ENCODE measurements at regions not wholly inside any gene's neighbourhood (a gene's known extent, or its start where the extent isn't known, plus 50 kb on each side); places are given as distances from the start of the nearest gene placed in this dataset.

- Histone ChIP-seq H3K9me2 (replicated peaks; ENCODE audit: low read depth, low read length) (no peaks in the 10 kb centered on the region), H3K4me1 (ENCODE audit: insufficient read depth, low read length, poor library complexity, severe bottlenecking) (no peaks in the 10 kb centered on the region), H3K36me3 (ENCODE audit: insufficient read depth, low read length) (no peaks in the 10 kb centered on the region), H3K79me2 (ENCODE audit: insufficient read depth, low read length) (no peaks in the 10 kb centered on the region), H2AFZ (ENCODE audit: low read length) (no peak overlapping the region), H3K9ac (ENCODE audit: low read depth, low read length, poor library complexity, severe bottlenecking) (no peak overlapping the region), H4K20me1 (ENCODE audit: insufficient read depth, low read length, poor library complexity, severe bottlenecking) (no peaks in the 10 kb centered on the region), H3K9me3 (ENCODE audit: insufficient read depth, low read depth, low read length) (no peaks in the 10 kb centered on the region), H3K27me3 (ENCODE audit: insufficient read depth, low read length, poor library complexity, severe bottlenecking) (no peaks in the 10 kb centered on the region), H3K4me2 (ENCODE audit: low read depth, low read length, poor library complexity, severe bottlenecking) (no peak overlapping the region), H3K4me3 (ENCODE audit: low read length, poor library complexity, severe bottlenecking) (no peak overlapping the region), H3F3A (ENCODE audit: low read depth) (no peaks in the 10 kb centered on the region)
- TF ChIP-seq CTCF (conservative IDR thresholded peaks at IDR 0.05; ENCODE audit: low read length) (no peak), EZH2phosphoT487 (IDR thresholded peaks at IDR 0.05; ENCODE audit: borderline replicate concordance) (no peak)
These were observed 84.4 kb downstream of the ANKRD60 start for GRCh38 chr20:58144096-58144495.

- H4K20me1 ChIP-seq (ENCODE audit: insufficient read depth, low read length, poor library complexity, severe bottlenecking): no peaks in the 10 kb centered on the region
- H3K4me2 ChIP-seq (ENCODE audit: low read depth, low read length, poor library complexity, severe bottlenecking): no peak overlapping the region
- no peaks in the 10 kb centered on the region for H3K9me2 ChIP-seq (replicated peaks; ENCODE audit: low read depth, low read length)
- no peaks in the 10 kb centered on the region for H3K9me3 ChIP-seq (ENCODE audit: insufficient read depth, low read depth, low read length)
- no peak overlapping the region for H3K9ac ChIP-seq (ENCODE audit: low read depth, low read length, poor library complexity, severe bottlenecking)
- no peak overlapping the region for H3K4me3 ChIP-seq (ENCODE audit: low read length, poor library complexity, severe bottlenecking)
- TF ChIP-seq EZH2phosphoT487 (IDR thresholded peaks at IDR 0.05; ENCODE audit: borderline replicate concordance) (no peak), CTCF (conservative IDR thresholded peaks at IDR 0.05; ENCODE audit: low read length) (no peak)
- H3K79me2 ChIP-seq (ENCODE audit: insufficient read depth, low read length): no peaks in the 10 kb centered on the region
- no peaks in the 10 kb centered on the region for H3F3A ChIP-seq (ENCODE audit: low read depth)
- H2AFZ ChIP-seq (ENCODE audit: low read length): no peak overlapping the region
- H3K36me3 ChIP-seq (ENCODE audit: insufficient read depth, low read length): no peaks in the 10 kb centered on the region
- no peaks in the 10 kb centered on the region for H3K27me3 ChIP-seq (ENCODE audit: insufficient read depth, low read length, poor library complexity, severe bottlenecking)
- H3K4me1 ChIP-seq (ENCODE audit: insufficient read depth, low read length, poor library complexity, severe bottlenecking): no peaks in the 10 kb centered on the region
These were observed 84.9 kb downstream of the ANKRD60 start for GRCh38 chr20:58143531-58143930.

GRCh38 chr20:58142843-58143185, 85.6 kb downstream of the ANKRD60 start:
- no peaks in the 10 kb centered on the region for H3F3A ChIP-seq (ENCODE audit: low read depth)
- no peaks in the 10 kb centered on the region for H3K36me3 ChIP-seq (ENCODE audit: insufficient read depth, low read length)
- H2AFZ ChIP-seq (ENCODE audit: low read length): no peak overlapping the region
- no peaks in the 10 kb centered on the region for H3K27me3 ChIP-seq (ENCODE audit: insufficient read depth, low read length, poor library complexity, severe bottlenecking)
- H3K9me2 ChIP-seq (replicated peaks; ENCODE audit: low read depth, low read length): no peaks in the 10 kb centered on the region
- no peak for TF ChIP-seq EZH2phosphoT487 (IDR thresholded peaks at IDR 0.05; ENCODE audit: borderline replicate concordance)
- TF ChIP-seq CTCF (conservative IDR thresholded peaks at IDR 0.05; ENCODE audit: low read length): no peak
- H3K4me2 ChIP-seq (ENCODE audit: low read depth, low read length, poor library complexity, severe bottlenecking): no peak overlapping the region
- no peak overlapping the region for H3K9ac ChIP-seq (ENCODE audit: low read depth, low read length, poor library complexity, severe bottlenecking)
- H4K20me1 ChIP-seq (ENCODE audit: insufficient read depth, low read length, poor library complexity, severe bottlenecking): no peaks in the 10 kb centered on the region
- H3K9me3 ChIP-seq (ENCODE audit: insufficient read depth, low read depth, low read length): no peaks in the 10 kb centered on the region
- no peak overlapping the region for H3K4me3 ChIP-seq (ENCODE audit: low read length, poor library complexity, severe bottlenecking)
- no peaks in the 10 kb centered on the region for H3K4me1 ChIP-seq (ENCODE audit: insufficient read depth, low read length, poor library complexity, severe bottlenecking)
- H3K79me2 ChIP-seq (ENCODE audit: insufficient read depth, low read length): no peaks in the 10 kb centered on the region
